H9 (cell line): ENCODE measurements at regions not wholly inside any gene's neighbourhood (a gene's known extent, or its start where the extent isn't known, plus 50 kb on each side); places are given as distances from the start of the nearest gene placed in this dataset.

Source experiments
- DNase-seq: peaks from one replicate; pipeline ENCODE4 v3.0.0-alpha.2; 2017
- H2AFZ ChIP-seq: one replicate; pipeline ENCODE4 v1.6.1; 2013; ENCODE audit warnings: mild to moderate bottlenecking, low read length, control low read depth, moderate library complexity
- H2AK5ac ChIP-seq: 2 replicates; pipeline ENCODE4 v1.6.1; 2013; ENCODE audit warnings: low read length, control low read depth, mixed read lengths; ENCODE audit not compliant: insufficient read length
- H2BK120ac ChIP-seq: one replicate; pipeline ENCODE4 v1.6.1; 2013; ENCODE audit warnings: low read depth, mild to moderate bottlenecking, low read length, control low read depth, inconsistent platforms; ENCODE audit not compliant: poor library complexity, severe bottlenecking
- H2BK12ac ChIP-seq: 2 replicates; pipeline ENCODE4 v1.6.1; 2013; ENCODE audit warnings: low read length, control low read depth, mixed read lengths, low read depth; ENCODE audit not compliant: insufficient read length
- H2BK15ac ChIP-seq: 2 replicates; pipeline ENCODE4 v1.6.1; 2013; ENCODE audit warnings: low read depth, low read length, control low read depth
- H2BK20ac ChIP-seq: one replicate; pipeline ENCODE4 v1.6.1; 2013; ENCODE audit warnings: low read depth, mild to moderate bottlenecking, low read length, control low read depth, inconsistent platforms; ENCODE audit not compliant: poor library complexity, severe bottlenecking
- H2BK5ac ChIP-seq: 2 replicates; pipeline ENCODE4 v1.6.1; 2013; ENCODE audit warnings: low read length, control low read depth, mixed read lengths; ENCODE audit not compliant: insufficient read length
- H3K14ac ChIP-seq: 2 replicates; pipeline ENCODE4 v1.6.1; 2013; ENCODE audit warnings: low read length, control low read depth; ENCODE audit not compliant: insufficient read depth
- H3K18ac ChIP-seq: 2 replicates; pipeline ENCODE4 v1.6.1; 2013; ENCODE audit warnings: low read depth, mild to moderate bottlenecking, mixed read lengths, low read length, control low read depth; ENCODE audit not compliant: insufficient read length
- H3K23ac ChIP-seq: 2 replicates; pipeline ENCODE4 v1.6.1; 2013; ENCODE audit warnings: low read length, control low read depth, mixed read lengths, low read depth; ENCODE audit not compliant: insufficient read length
- H3K23me2 ChIP-seq: 2 replicates; pipeline ENCODE4 v1.6.1; 2013; ENCODE audit warnings: low read depth, mild to moderate bottlenecking, mixed read lengths, low read length, control low read depth; ENCODE audit not compliant: insufficient read length, poor library complexity, severe bottlenecking
- H3K27ac ChIP-seq: 2 replicates; pipeline ENCODE4 v1.5.1; 2013; ENCODE audit warnings: low read length, control low read depth, mixed read lengths, low read depth; ENCODE audit not compliant: insufficient read length
- H3K27me3 ChIP-seq: 2 replicates; pipeline ENCODE4 v1.6.1; 2013; ENCODE audit warnings: low read length, control low read depth, inconsistent platforms; ENCODE audit not compliant: insufficient read depth
- H3K4ac ChIP-seq: 2 replicates; pipeline ENCODE4 v1.6.1; 2013; ENCODE audit warnings: low read depth, mild to moderate bottlenecking, control low read depth, inconsistent platforms, low read length, moderate library complexity
- H3K4me1 ChIP-seq: 2 replicates; pipeline ENCODE4 v1.6.1; 2013; ENCODE audit warnings: low read length, control low read depth, inconsistent platforms; ENCODE audit not compliant: insufficient read depth
- H3K4me2 ChIP-seq: 2 replicates; pipeline ENCODE4 v1.6.1; 2013; ENCODE audit warnings: low read length, control low read depth, mixed read lengths; ENCODE audit not compliant: insufficient read length, insufficient read depth
- H3K56ac ChIP-seq: 2 replicates; pipeline ENCODE4 v1.6.1; 2013; ENCODE audit warnings: low read depth, mild to moderate bottlenecking, mixed read lengths, low read length, control low read depth; ENCODE audit not compliant: insufficient read length
- H3K79me1 ChIP-seq: 2 replicates; pipeline ENCODE4 v1.6.1; 2013; ENCODE audit warnings: low read depth, mild to moderate bottlenecking, moderate library complexity, low read length, control low read depth, inconsistent platforms; ENCODE audit not compliant: insufficient read depth, poor library complexity, severe bottlenecking
- H3K79me2 ChIP-seq: 2 replicates; pipeline ENCODE4 v1.6.1; 2013; ENCODE audit warnings: low read length, control low read depth, inconsistent platforms; ENCODE audit not compliant: insufficient read depth
- H3K9ac ChIP-seq: 2 replicates; pipeline ENCODE4 v1.6.1; 2013; ENCODE audit warnings: low read length, control low read depth, mixed read lengths; ENCODE audit not compliant: insufficient read length; ENCODE audit errors: extremely low read depth
- H3K9me3 ChIP-seq: one replicate; pipeline ENCODE4 v1.6.1; 2013; ENCODE audit warnings: low read depth, low read length, inconsistent platforms; ENCODE audit not compliant: control insufficient read depth
- H3T11ph ChIP-seq: one replicate; pipeline ENCODE4 v1.6.1; 2013; ENCODE audit warnings: mild to moderate bottlenecking, low read length, control low read depth, inconsistent platforms
- H4K20me1 ChIP-seq: one replicate; pipeline ENCODE4 v1.6.1; 2013; ENCODE audit not compliant: control insufficient read depth, insufficient read length, insufficient read depth
- H4K5ac ChIP-seq: 2 replicates; pipeline ENCODE4 v1.6.1; 2013; ENCODE audit warnings: low read depth, mild to moderate bottlenecking, mixed read lengths, low read length, control low read depth; ENCODE audit not compliant: insufficient read length
- H4K8ac ChIP-seq: replicated peaks from 2 replicates; pipeline ENCODE4 v1.6.1; 2013; ENCODE audit warnings: low read length, control low read depth, mixed read lengths, low read depth; ENCODE audit not compliant: insufficient read length
- H4K91ac ChIP-seq: 2 replicates; pipeline ENCODE4 v1.6.1; 2013; ENCODE audit warnings: low read depth, mild to moderate bottlenecking, moderate library complexity, mixed read lengths, low read length, control low read depth; ENCODE audit not compliant: insufficient read length
- H3K27ac Mint-ChIP-seq, 3 experiments: 2 replicates in 2 of 3; 3 replicates in 1 of 3; pipeline ENCODE4 v1.8.0; 2020 to 2021; ENCODE audit warnings: mixed read lengths in 3 of 3, mild to moderate bottlenecking in 1 of 3, moderate library complexity in 1 of 3
- H3K27me3 Mint-ChIP-seq: 2 replicates; pipeline ENCODE4 v1.8.0; 2021; ENCODE audit warnings: low read depth, mild to moderate bottlenecking, moderate library complexity, mixed read lengths
- H3K36me3 Mint-ChIP-seq, 3 experiments: 2 replicates in 2 of 3; 3 replicates in 1 of 3; pipeline ENCODE4 v1.8.0; 2020 to 2021; ENCODE audit warnings: low read depth in 3 of 3, mixed read lengths in 3 of 3; ENCODE audit not compliant: insufficient read depth in 1 of 3
- H3K4me1 Mint-ChIP-seq, 2 experiments: 2 replicates each; pipeline ENCODE4 v1.8.0; 2020; ENCODE audit warnings: mixed read lengths in 2 of 2
- H3K4me3 Mint-ChIP-seq, 2 experiments: 2 replicates in 1 of 2; 3 replicates in 1 of 2; pipeline ENCODE4 v1.8.0; 2020 to 2021; ENCODE audit warnings: mild to moderate bottlenecking in 2 of 2, mixed read lengths in 2 of 2, moderate library complexity in 1 of 2
- H3K9me3 Mint-ChIP-seq, 2 experiments: 2 replicates in 1 of 2; 3 replicates in 1 of 2; pipeline ENCODE4 v1.8.0; 2020; ENCODE audit warnings: mild to moderate bottlenecking in 2 of 2, mixed read lengths in 2 of 2, moderate library complexity in 1 of 2
- CTCF ChIP-seq: fragments of 200-600 bp; sonication (generic); conservative IDR thresholded peaks from 3 replicates; pipeline ENCODE4 v1.8.0; 2021; ENCODE audit warnings: antibody characterized with exemption, mild to moderate bottlenecking
- whole genome bisulfite sequencing: extraction: QIAGEN DNeasy Blood & Tissue Kit; methylation state at CpG from one replicate; pipeline ENCODE4 v1.1.7; 2013; ENCODE audit warnings: missing lambda C conversion rate, low lambda C conversion rate, mixed read lengths; ENCODE audit not compliant: insufficient read length; ENCODE audit errors: extremely low coverage; 5-methylcytosine and 5-hydroxymethylcytosine counted together

- no peak for DNase-seq
- Histone ChIP-seq H3K27me3 (no peaks in the 10 kb centered on the region), H3K18ac (no peak overlapping the region), H4K91ac (no peak overlapping the region), H3K23me2 (no peaks in the 10 kb centered on the region), H3K14ac (no peak overlapping the region), H2AK5ac (no peak overlapping the region), H2BK15ac (no peak overlapping the region), H2AFZ (no peak overlapping the region), H3K56ac (no peak overlapping the region), H2BK20ac (no peak overlapping the region), H3K27ac (no peak overlapping the region), H3K9me3 (no peaks in the 10 kb centered on the region), H3K23ac (no peak overlapping the region), H2BK5ac (no peak overlapping the region), H3K9ac (no peak overlapping the region), H2BK12ac (no peak overlapping the region), H3K4me1 (no peaks in the 10 kb centered on the region), H3K79me2 (no peaks in the 10 kb centered on the region), H3K4me2 (no peak overlapping the region), H4K20me1 (no peaks in the 10 kb centered on the region), H2BK120ac (no peak overlapping the region), H4K5ac (no peak overlapping the region), H4K8ac (no peak overlapping the region), H3K79me1 (no peaks in the 10 kb centered on the region), H3K4ac (no peak overlapping the region), H3T11ph (no peak overlapping the region)
- Mint-ChIP-seq H3K36me3 (peaks cover 0 to 5% (median 0%) of the 10 kb centered on the region in 3 experiments; a peak in 1 of 7 replicates), H3K9me3 (no peaks in the 10 kb centered on the region), H3K4me3 (no peak overlapping the region), H3K27me3 (no peaks in the 10 kb centered on the region), H3K27ac (no peak overlapping the region; a peak in 1 of 7 replicates), H3K4me1 (peaks cover 6 to 8% of the 10 kb centered on the region in 2 experiments; a peak in 2 of 4 replicates)
- no CpG with 5 or more reads among the region's 3 CpGs for WGBS
- TF ChIP-seq CTCF = no peak
These were observed 653.3 kb downstream of the LTN1 start for GRCh38 chr21:28339403-28339802.
